ENCODE measurements at regions not wholly inside any gene's neighbourhood (a gene's known extent, or its start where the extent isn't known, plus 50 kb on each side); places are given as distances from the start of the nearest gene placed in this dataset.
"Not testable (repeated sequence)": the region's sequence is repeated elsewhere in the genome, so short reads cannot be mapped to it uniquely, and the experiment has no call there.

- not testable (repeated sequence) for H3K4me1 Mint-ChIP-seq; H3K4me3 Mint-ChIP-seq; H3K27ac Mint-ChIP-seq; ATAC-seq; DNase-seq; H3K27me3 Mint-ChIP-seq; H3K36me3 Mint-ChIP-seq (ENCODE audit: low read depth)
- peaks cover 18% of the 10 kb centered on the region for H3K9me3 Mint-ChIP-seq
Observed at GRCh38 chr11:42949738-42950376, 361.9 kb upstream of the API5 start.

- no peaks in the 10 kb centered on the region for H3K27me3 Mint-ChIP-seq
- no peak for DNase-seq
Observed at GRCh38 chr11:42951266-42951665, 360.5 kb upstream of the API5 start.

GRCh38 chr11:42957831-42958230 lies 354.0 kb upstream of the API5 start:
- Mint-ChIP-seq H3K27ac (no peak overlapping the region), H3K27me3 (no peaks in the 10 kb centered on the region), H3K4me1 (no peaks in the 10 kb centered on the region)

More at GRCh38 chr11:42951266-42951665, 360.5 kb upstream of the API5 start:
- Mint-ChIP-seq H3K36me3 (ENCODE audit: low read depth) (no peaks in the 10 kb centered on the region), H3K4me1 (no peaks in the 10 kb centered on the region), H3K27ac (no peak overlapping the region), H3K9me3 (peaks cover 18% of the 10 kb centered on the region), H3K4me3 (no peak overlapping the region)
- no peak for ATAC-seq

GRCh38 chr11:42958635-42959034 lies 353.2 kb upstream of the API5 start:
- no peak overlapping the region for H3K4me3 Mint-ChIP-seq
- ATAC-seq (no peak), DNase-seq (no peak)
- H3K4me1 Mint-ChIP-seq: no peaks in the 10 kb centered on the region
- no peaks in the 10 kb centered on the region for H3K27me3 Mint-ChIP-seq
- no peaks in the 10 kb centered on the region for H3K36me3 Mint-ChIP-seq (ENCODE audit: low read depth)
- no peak overlapping the region for H3K27ac Mint-ChIP-seq
- peaks cover 5% of the 10 kb centered on the region for H3K9me3 Mint-ChIP-seq

More at GRCh38 chr11:42957831-42958230, 354.0 kb upstream of the API5 start:
- no peaks in the 10 kb centered on the region for H3K36me3 Mint-ChIP-seq (ENCODE audit: low read depth)
- no peak for ATAC-seq
- no peak overlapping the region for H3K4me3 Mint-ChIP-seq
- H3K9me3 Mint-ChIP-seq: peaks cover 5% of the 10 kb centered on the region
- no peak for DNase-seq

- no peak for DNase-seq
- H3K4me1 Mint-ChIP-seq: no peaks in the 10 kb centered on the region
- H3K9me3 Mint-ChIP-seq: peaks cover 5% of the 10 kb centered on the region
- no peak overlapping the region for H3K27ac Mint-ChIP-seq
- H3K4me3 Mint-ChIP-seq: no peak overlapping the region
- H3K36me3 Mint-ChIP-seq (ENCODE audit: low read depth): no peaks in the 10 kb centered on the region
- no peaks in the 10 kb centered on the region for H3K27me3 Mint-ChIP-seq
- ATAC-seq: no peak
Observed at GRCh38 chr11:42960521-42961088, 351.2 kb upstream of the API5 start.

GRCh38 chr11:42967653-42968052 lies 344.1 kb upstream of the API5 start:
- DNase-seq (no peak), ATAC-seq (no peak)
- Mint-ChIP-seq H3K27me3 (no peaks in the 10 kb centered on the region), H3K9me3 (no peaks in the 10 kb centered on the region), H3K36me3 (ENCODE audit: low read depth) (no peaks in the 10 kb centered on the region), H3K4me3 (no peak overlapping the region), H3K27ac (no peak overlapping the region), H3K4me1 (no peaks in the 10 kb centered on the region)

GRCh38 chr11:42972741-42973140 lies 339.1 kb upstream of the API5 start:
- Mint-ChIP-seq H3K4me1 (no peaks in the 10 kb centered on the region), H3K9me3 (no peaks in the 10 kb centered on the region), H3K27me3 (no peaks in the 10 kb centered on the region), H3K27ac (no peak overlapping the region), H3K4me3 (no peak overlapping the region), H3K36me3 (ENCODE audit: low read depth) (no peaks in the 10 kb centered on the region)
- ATAC-seq: no peak
- no peak for DNase-seq

GRCh38 chr11:42974510-42975179 lies 337.2 kb upstream of the API5 start:
- H3K9me3 Mint-ChIP-seq: peaks cover 6% of the 10 kb centered on the region
- no peak overlapping the region for H3K4me3 Mint-ChIP-seq
- no peaks in the 10 kb centered on the region for H3K36me3 Mint-ChIP-seq (ENCODE audit: low read depth)
- DNase-seq: no peak
- no peaks in the 10 kb centered on the region for H3K27me3 Mint-ChIP-seq
- ATAC-seq: no peak
- H3K27ac Mint-ChIP-seq: no peak overlapping the region
- no peaks in the 10 kb centered on the region for H3K4me1 Mint-ChIP-seq

- no peaks in the 10 kb centered on the region for H3K36me3 Mint-ChIP-seq (ENCODE audit: low read depth)
- H3K4me3 Mint-ChIP-seq: no peak overlapping the region
- ATAC-seq: no peak
- H3K4me1 Mint-ChIP-seq: no peaks in the 10 kb centered on the region
- H3K9me3 Mint-ChIP-seq: peaks cover 10% of the 10 kb centered on the region
- no peak for DNase-seq
- H3K27ac Mint-ChIP-seq: no peak overlapping the region
- H3K27me3 Mint-ChIP-seq: no peaks in the 10 kb centered on the region
Observed at GRCh38 chr11:42975180-42975529, 336.6 kb upstream of the API5 start.

- H3K27ac Mint-ChIP-seq: no peak overlapping the region
- peaks cover 18% of the 10 kb centered on the region for H3K9me3 Mint-ChIP-seq
- no peak overlapping the region for H3K4me3 Mint-ChIP-seq
- no peaks in the 10 kb centered on the region for H3K4me1 Mint-ChIP-seq
- no peak for ATAC-seq
- no peaks in the 10 kb centered on the region for H3K27me3 Mint-ChIP-seq
- DNase-seq: no peak
- H3K36me3 Mint-ChIP-seq (ENCODE audit: low read depth): no peaks in the 10 kb centered on the region
Observed at GRCh38 chr11:42976636-42977217, 335.1 kb upstream of the API5 start.

GRCh38 chr11:42992594-42992993 lies 319.2 kb upstream of the API5 start:
- ATAC-seq (no peak), DNase-seq (no peak)
- H3K4me1 Mint-ChIP-seq: no peaks in the 10 kb centered on the region
- H3K27me3 Mint-ChIP-seq: no peaks in the 10 kb centered on the region
- no peaks in the 10 kb centered on the region for H3K36me3 Mint-ChIP-seq (ENCODE audit: low read depth)
- no peaks in the 10 kb centered on the region for H3K9me3 Mint-ChIP-seq
- no peak overlapping the region for H3K27ac Mint-ChIP-seq
- H3K4me3 Mint-ChIP-seq: no peak overlapping the region

GRCh38 chr11:42996421-42997307 lies 315.1 kb upstream of the API5 start:
- no peaks in the 10 kb centered on the region for H3K36me3 Mint-ChIP-seq (ENCODE audit: low read depth)
- no peaks in the 10 kb centered on the region for H3K9me3 Mint-ChIP-seq
- no peak for ATAC-seq
- DNase-seq: no peak
- H3K27me3 Mint-ChIP-seq: no peaks in the 10 kb centered on the region
- H3K4me3 Mint-ChIP-seq: no peak overlapping the region
- no peak overlapping the region for H3K27ac Mint-ChIP-seq
- H3K4me1 Mint-ChIP-seq: no peaks in the 10 kb centered on the region

GRCh38 chr11:43004879-43005278 lies 306.9 kb upstream of the API5 start:
- not testable (repeated sequence) for H3K4me1 Mint-ChIP-seq; H3K9me3 Mint-ChIP-seq; H3K4me3 Mint-ChIP-seq; H3K27me3 Mint-ChIP-seq; H3K27ac Mint-ChIP-seq; H3K36me3 Mint-ChIP-seq (ENCODE audit: low read depth); ATAC-seq; DNase-seq

- Mint-ChIP-seq H3K4me1 (no peaks in the 10 kb centered on the region), H3K9me3 (no peaks in the 10 kb centered on the region), H3K27ac (no peak overlapping the region), H3K27me3 (no peaks in the 10 kb centered on the region), H3K4me3 (no peak overlapping the region), H3K36me3 (ENCODE audit: low read depth) (no peaks in the 10 kb centered on the region)
- DNase-seq: no peak
- ATAC-seq: no peak
Observed at GRCh38 chr11:43010042-43010441, 301.8 kb upstream of the API5 start.
